HCT116 (cell line): ENCODE measurements at regions not wholly inside any gene's neighbourhood (a gene's known extent, or its start where the extent isn't known, plus 50 kb on each side); places are given as distances from the start of the nearest gene placed in this dataset.

Experiments used
- ATAC-seq: fragments of 200-7000 bp; cut with Tn5 transposase; 2 replicates; pipeline ENCODE4 v1.9.1; 2020; ENCODE audit warnings: mild to moderate bottlenecking, moderate library complexity
- BruUV-seq: library from RNA; stranded (reverse); fragments of 400-500 nt; replicated peaks from 2 replicates; lab custom pipeline; 2021; lab: Mats Ljungman, UMichigan
- CTCF ChIA-PET: fragments of 300-600 bp; sonication (Branson Sonifier 250); formaldehyde crosslinking; loops from one replicate; lab custom pipeline; 2021; ENCODE audit warnings: antibody characterized with exemption; lab: Charles Lee
- POLR2A ChIA-PET: fragments of 300-600, 350-600 bp; sonication (Branson Sonifier 250); formaldehyde crosslinking; loops from one replicate; lab custom pipeline; 2021; ENCODE audit warnings: antibody characterized with exemption; lab: Charles Lee
- RAD21 ChIA-PET, 2 experiments: fragments of 300-600 bp; sonication (Branson Sonifier 250); formaldehyde crosslinking; loops; one replicate each; lab custom pipeline; 2023; ENCODE audit warnings: low total read pairs in 2 of 2; ENCODE audit not compliant: uncharacterized antibody in 2 of 2, unreplicated experiment in 2 of 2, low non-redundant PET in 1 of 2; lab: Charles Lee
- DNase-seq: peaks from one replicate; pipeline ENCODE4 v3.0.0-alpha.2; 2010; ENCODE audit warnings: low read depth, low spot score
- H2AFZ ChIP-seq: fragments of 200-600 bp; shearing (Covaris generic), sonication (generic); 2 replicates; pipeline ENCODE4 v1.6.1; 2017; ENCODE audit warnings: low read depth, mixed run types, mixed read lengths, antibody characterized with exemption, low read length; ENCODE audit not compliant: poor library complexity, severe bottlenecking
- H3K27ac ChIP-seq: 2 replicates; pipeline ENCODE4 v1.5.1; 2012; ENCODE audit warnings: low read depth, low read length
- H3K27me3 ChIP-seq: fragments of 200-600 bp; sonication (generic); 2 replicates; pipeline ENCODE4 v1.6.1; 2016; ENCODE audit warnings: mixed run types, low read length, mixed read lengths; ENCODE audit not compliant: insufficient read depth
- H3K36me3 ChIP-seq, 2 experiments: fragments of 200-500 bp in 1 of 2; fragments of 200-600 bp in 1 of 2; sonication (Bioruptor generic) in 1 of 2; sonication (generic) in 1 of 2; 2 replicates each; pipeline versions ENCODE4 v1.5.1 to v1.6.1; 2014 to 2016; ENCODE audit warnings: low read length in 2 of 2, inconsistent platforms in 1 of 2, mixed read lengths in 1 of 2, mixed run types in 1 of 2; ENCODE audit not compliant: insufficient read depth in 2 of 2, control insufficient read depth in 1 of 2
- H3K4me1 ChIP-seq, 2 experiments: fragments of 200-600 bp in 1 of 2; sonication (generic) in 1 of 2; 2 replicates each; pipeline versions ENCODE4 v1.5.1 to v1.6.1; 2012 to 2017; ENCODE audit warnings: low read length in 2 of 2, inconsistent platforms in 1 of 2, mild to moderate bottlenecking in 1 of 2, mixed read lengths in 1 of 2, mixed run types in 1 of 2, moderate library complexity in 1 of 2; ENCODE audit not compliant: insufficient read depth in 2 of 2, control insufficient read depth in 1 of 2
- H3K4me2 ChIP-seq: fragments of 200-600 bp; sonication (generic); 2 replicates; pipeline ENCODE4 v1.6.1; 2017; ENCODE audit warnings: mixed run types, low read length, mixed read lengths
- H3K4me3 ChIP-seq, 2 experiments: fragments of 200-600 bp in 1 of 2; sonication (generic) in 1 of 2; replicated peaks in 1 of 2; 2 replicates each; pipeline ENCODE4 v1.5.1; 2011 to 2016; ENCODE audit warnings: low read length in 2 of 2, control low read depth in 1 of 2, low read depth in 1 of 2, mild to moderate bottlenecking in 1 of 2, mixed read lengths in 1 of 2, mixed run types in 1 of 2
- H3K79me2 ChIP-seq: fragments of 200-600 bp; sonication (generic); 2 replicates; pipeline ENCODE4 v1.6.1; 2017; ENCODE audit warnings: mild to moderate bottlenecking, mixed run types, low read length, moderate library complexity, mixed read lengths; ENCODE audit not compliant: insufficient read depth
- H3K9ac ChIP-seq: fragments of 200-600 bp; sonication (generic); 2 replicates; pipeline ENCODE4 v1.6.1; 2016; ENCODE audit warnings: low read length, mixed read lengths
- H3K9me2 ChIP-seq: fragments of 200-600 bp; sonication (generic), shearing (Covaris generic); 2 replicates; pipeline ENCODE4 v1.6.1; 2017; ENCODE audit warnings: mixed run types, mild to moderate bottlenecking, moderate library complexity; ENCODE audit not compliant: insufficient read depth
- H3K9me3 ChIP-seq, 2 experiments: fragments of 200-500 bp in 1 of 2; fragments of 200-600 bp in 1 of 2; sonication (Bioruptor generic) in 1 of 2; sonication (generic) in 1 of 2; 2 replicates each; pipeline ENCODE4 v1.6.1; 2014 to 2017; ENCODE audit warnings: low read length in 2 of 2, mixed read lengths in 2 of 2, inconsistent platforms in 1 of 2, low read depth in 1 of 2, mild to moderate bottlenecking in 1 of 2, mixed run types in 1 of 2, moderate library complexity in 1 of 2; ENCODE audit not compliant: control insufficient read depth in 1 of 2, insufficient read depth in 1 of 2
- H4K20me1 ChIP-seq: fragments of 200-600 bp; sonication (generic), shearing (Covaris generic); 2 replicates; pipeline ENCODE4 v1.6.1; 2017; ENCODE audit warnings: mixed run types, mild to moderate bottlenecking, moderate library complexity; ENCODE audit not compliant: insufficient read depth
- ATF3 ChIP-seq: IDR thresholded peaks from 2 replicates; pipeline ENCODE4 v1.6.1; 2012
- CBX3 ChIP-seq: IDR thresholded peaks from 2 replicates; pipeline ENCODE4 v1.6.1; 2012; ENCODE audit warnings: low read depth
- CEBPB ChIP-seq: IDR thresholded peaks from 2 replicates; pipeline ENCODE4 v1.6.1; 2012; ENCODE audit warnings: low read depth
- CTCF ChIP-seq, 3 experiments: fragments of 200-600 bp in 1 of 3; sonication (generic) in 1 of 3; IDR thresholded peaks in 2 of 3; conservative IDR thresholded peaks in 1 of 3; 2 replicates each; pipeline ENCODE4 v1.5.1; 2012 to 2017; ENCODE audit warnings: low read depth in 2 of 3, low read length in 2 of 3, antibody characterized with exemption in 1 of 3, borderline replicate concordance in 1 of 3, control low read depth in 1 of 3, mild to moderate bottlenecking in 1 of 3, mixed read lengths in 1 of 3, mixed run types in 1 of 3, moderate library complexity in 1 of 3; ENCODE audit not compliant: insufficient read depth in 1 of 3
- EGR1 ChIP-seq: IDR thresholded peaks from 2 replicates; pipeline ENCODE4 v1.6.1; 2012; ENCODE audit warnings: low read depth
- ELF1 ChIP-seq: IDR thresholded peaks from 2 replicates; pipeline ENCODE4 v1.6.1; 2012; ENCODE audit warnings: low read depth, borderline replicate concordance
- EZH2 ChIP-seq: fragments of 200-600 bp; sonication (generic); IDR thresholded peaks from 2 replicates; pipeline ENCODE4 v1.6.1; 2017; ENCODE audit warnings: antibody characterized with exemption, mixed run types
- EZH2phosphoT487 ChIP-seq: fragments of 200-600 bp; IDR thresholded peaks from 2 replicates; pipeline ENCODE4 v1.6.1; 2018; ENCODE audit warnings: antibody characterized with exemption, borderline replicate concordance
- MAX ChIP-seq: IDR thresholded peaks from 2 replicates; pipeline ENCODE4 v1.6.1; 2012
- POLR2A ChIP-seq: IDR thresholded peaks from 2 replicates; pipeline ENCODE4 v1.7.0; 2011; ENCODE audit warnings: borderline replicate concordance; ENCODE audit not compliant: insufficient read depth, insufficient read length; ENCODE audit errors: extremely low read depth
- REST ChIP-seq: IDR thresholded peaks from 2 replicates; pipeline ENCODE4 v1.6.1; 2012; ENCODE audit warnings: low read depth
- SP1 ChIP-seq: IDR thresholded peaks from 2 replicates; pipeline ENCODE4 v1.6.1; 2012; ENCODE audit warnings: low read depth
- TCF7L2 ChIP-seq: IDR thresholded peaks from 2 replicates; pipeline ENCODE4 v1.7.0; 2011; ENCODE audit warnings: borderline replicate concordance, inconsistent platforms; ENCODE audit not compliant: insufficient read depth, insufficient read length; ENCODE audit errors: extremely low read depth
- ZFX ChIP-seq: fragments of 450-650 bp; IDR thresholded peaks from 2 replicates; pipeline ENCODE4 v1.6.1; 2017
- intact Hi-C: fragments of 100-400 bp; cut with micrococcal nuclease; formaldehyde crosslinking; loops from 2 replicates; pipeline ENCODE4 v1.10.0; 2022

GRCh38 chr11:45576461-45577215 lies 88.8 kb downstream of the CHST1 start:
- H3K27me3 ChIP-seq: peaks cover 62% of the 10 kb centered on the region
- POLR2A ChIA-PET: no interaction called here
- no peak for DNase-seq
- H4K20me1 ChIP-seq: no peaks in the 10 kb centered on the region
- H3K4me3 ChIP-seq: no peak overlapping the region
- no peak overlapping the region for H3K4me2 ChIP-seq
- TF ChIP-seq REST (no peak), TCF7L2 (no peak), MAX (no peak), ZFX (no peak), CBX3 (no peak), EZH2phosphoT487 (no peak), CTCF (IDR thresholded peaks at IDR 0.05 in 2 of 3, conservative IDR thresholded peaks at IDR 0.05 in 1 of 3; ENCODE audit: borderline replicate concordance in 1 of 3, insufficient read depth in 1 of 3, low read depth in 2 of 3, low read length in 2 of 3) (no peak), POLR2A (no peak), ELF1 (no peak), ATF3 (no peak), SP1 (no peak), EGR1 (no peak), EZH2 (no peak), CEBPB (no peak)
- TF ChIP-seq, all 23 proteins: peak for 0
- no peak for ATAC-seq
- Histone ChIP-seq H3K4me1 (peaks cover 2 to 6% of the 10 kb centered on the region in 2 experiments; a peak in 3 of 4 replicates), H3K36me3 (no peaks in the 10 kb centered on the region), H2AFZ (no peak overlapping the region), H3K9ac (no peak overlapping the region), H3K9me2 (no peaks in the 10 kb centered on the region), H3K79me2 (no peaks in the 10 kb centered on the region), H3K27ac (no peak overlapping the region), H3K9me3 (no peaks in the 10 kb centered on the region)
- intact Hi-C loops: no loop called here
- no TSS peak for BruUV-seq
- ChIA-PET CTCF (no interaction called here), RAD21 (no interaction called here)
